Left ventricle myocardium inferior (tissue), 1 donor: ENCODE measurements at regions not wholly inside any gene's neighbourhood (a gene's known extent, or its start where the extent isn't known, plus 50 kb on each side); places are given as distances from the start of the nearest gene placed in this dataset.

ENCODE experiments used
- DNase-seq: peaks from one replicate; pipeline ENCODE4 v3.0.0-alpha.2; 2020
- H3K27ac ChIP-seq: fragments of 200-600 bp; replicated peaks from 2 replicates; pipeline ENCODE4 v1.8.0; 2021
- H3K27me3 ChIP-seq: fragments of 200-600 bp; 2 replicates; pipeline ENCODE4 v1.8.0; 2021; ENCODE audit warnings: low read depth
- H3K36me3 ChIP-seq: fragments of 200-600 bp; 2 replicates; pipeline ENCODE4 v1.8.0; 2021
- H3K4me1 ChIP-seq: fragments of 200-600 bp; 2 replicates; pipeline ENCODE4 v1.8.0; 2021
- H3K4me3 ChIP-seq: fragments of 200-600 bp; 2 replicates; pipeline ENCODE4 v1.8.0; 2021; ENCODE audit warnings: mild to moderate bottlenecking, moderate library complexity
- H3K9me3 ChIP-seq: fragments of 200-600 bp; replicated peaks from 2 replicates; pipeline ENCODE4 v1.8.0; 2021
- CTCF ChIP-seq: fragments of 200-600 bp; IDR thresholded peaks from 2 replicates; pipeline ENCODE4 v1.8.0; 2021; ENCODE audit warnings: antibody characterized with exemption, mild to moderate bottlenecking, borderline replicate concordance
- intact Hi-C: fragments of 100-400 bp; cut with micrococcal nuclease; formaldehyde crosslinking; loops from one replicate; pipeline ENCODE4 v1.11.0; 2022
- donor health status: DM: no; HTN: yes; CAD: no; lungs with severe emphysema.

GRCh38 chr12:114240288-114240687 is 165.7 kb downstream of the TBX5 start:
- Histone ChIP-seq H3K4me3 (no peak overlapping the region), H3K27ac (peak overlapping the region; percentile 23), H3K36me3 (no peaks in the 10 kb centered on the region), H3K9me3 (no peaks in the 10 kb centered on the region), H3K27me3 (peaks cover 23% of the 10 kb centered on the region), H3K4me1 (peaks cover 36% of the 10 kb centered on the region)
- intact Hi-C loops = no loop called here
- no peak for DNase-seq
- no peak for TF ChIP-seq CTCF

GRCh38 chr12:114238808-114239207 is 167.1 kb downstream of the TBX5 start:
- peak overlapping the region; percentile 72 for H3K27ac ChIP-seq
- no peaks in the 10 kb centered on the region for H3K9me3 ChIP-seq
- peaks cover 36% of the 10 kb centered on the region for H3K4me1 ChIP-seq
- no peaks in the 10 kb centered on the region for H3K36me3 ChIP-seq
- peak; percentile 45 for DNase-seq
- intact Hi-C loops = no loop called here
- TF ChIP-seq CTCF = no peak
- peak overlapping the region; percentile 15 for H3K4me3 ChIP-seq
- H3K27me3 ChIP-seq = peaks cover 8% of the 10 kb centered on the region

GRCh38 chr12:114237230-114237629 is 168.7 kb downstream of the TBX5 start:
- no peak overlapping the region for H3K4me3 ChIP-seq
- no peak overlapping the region for H3K27ac ChIP-seq
- H3K9me3 ChIP-seq = no peaks in the 10 kb centered on the region
- no peaks in the 10 kb centered on the region for H3K36me3 ChIP-seq
- intact Hi-C loops = no loop called here
- peaks cover 36% of the 10 kb centered on the region for H3K4me1 ChIP-seq
- TF ChIP-seq CTCF = no peak
- H3K27me3 ChIP-seq = no peaks in the 10 kb centered on the region
- no peak for DNase-seq

GRCh38 chr12:114232187-114232586 is 173.8 kb downstream of the TBX5 start:
- H3K4me3 ChIP-seq = no peak overlapping the region
- H3K4me1 ChIP-seq = peaks cover under 1% of the 10 kb centered on the region
- H3K9me3 ChIP-seq = peaks cover 9% of the 10 kb centered on the region
- peaks cover 6% of the 10 kb centered on the region for H3K27me3 ChIP-seq
- intact Hi-C loops = no loop called here
- TF ChIP-seq CTCF = no peak
- H3K36me3 ChIP-seq = no peaks in the 10 kb centered on the region
- DNase-seq = no peak
- no peak overlapping the region for H3K27ac ChIP-seq

GRCh38 chr12:114229150-114229549 is 176.8 kb downstream of the TBX5 start:
- Histone ChIP-seq H3K27ac (no peak overlapping the region), H3K4me1 (no peaks in the 10 kb centered on the region), H3K9me3 (peaks cover 9% of the 10 kb centered on the region), H3K27me3 (peaks cover 6% of the 10 kb centered on the region), H3K4me3 (no peak overlapping the region), H3K36me3 (no peaks in the 10 kb centered on the region)
- DNase-seq = no peak
- no peak for TF ChIP-seq CTCF
- intact Hi-C loops = no loop called here
